PC-9 (cell line): ENCODE measurements at regions not wholly inside any gene's neighbourhood (a gene's known extent, or its start where the extent isn't known, plus 50 kb on each side); places are given as distances from the start of the nearest gene placed in this dataset.

Experiments used
- CTCF ChIP-seq: fragments of 200-600 bp; sonication (generic); conservative IDR thresholded peaks from 2 replicates; pipeline ENCODE4 v1.6.1; 2017; ENCODE audit warnings: mixed run types, antibody characterized with exemption, mild to moderate bottlenecking, moderate library complexity
- EZH2 ChIP-seq: fragments of 200-600 bp; sonication (generic); IDR thresholded peaks from 2 replicates; pipeline ENCODE4 v1.8.0; 2017; ENCODE audit warnings: antibody characterized with exemption, low read depth

GRCh38 chr12:75565795-75566194, 54.4 kb upstream of the KRR1 start:
- TF ChIP-seq CTCF (no peak), EZH2 (no peak)
